IMR-90 (cell line): ENCODE measurements at regions not wholly inside any gene's neighbourhood (a gene's known extent, or its start where the extent isn't known, plus 50 kb on each side); places are given as distances from the start of the nearest gene placed in this dataset.
"Not testable (repeated sequence)": the region's sequence is repeated elsewhere in the genome, so short reads cannot be mapped to it uniquely, and the experiment has no call there.

Source experiments
- BHLHE40 ChIP-seq: fragments of 150-350 bp; IDR thresholded peaks from 2 replicates; pipeline ENCODE4 v1.6.1; 2016; ENCODE audit warnings: mild to moderate bottlenecking, low read depth, low read length
- CTCF ChIP-seq: conservative IDR thresholded peaks from 2 replicates; pipeline ENCODE4 v1.5.1; 2012; ENCODE audit warnings: mild to moderate bottlenecking, low read depth, low read length, improper control_type of control experiment

- not testable (repeated sequence) for TF ChIP-seq CTCF, BHLHE40
Observed at GRCh38 chr10:4394455-4394854, 431.6 kb upstream of the AKR1E2 start.
